GM23338 (cell line): ENCODE measurements at regions not wholly inside any gene's neighbourhood (a gene's known extent, or its start where the extent isn't known, plus 50 kb on each side); places are given as distances from the start of the nearest gene placed in this dataset.

Experiments used
- ATAC-seq: fragments of 200-7000 bp; cut with Tn5 transposase; 3 replicates; pipeline ENCODE4 v1.9.1; 2020
- DNase-seq: peaks from one replicate; pipeline ENCODE4 v3.0.0-alpha.2; 2015; ENCODE audit warnings: low spot score
- H2AFZ ChIP-seq: fragments of 200-600 bp; sonication (generic); 2 replicates; pipeline ENCODE4 v1.8.0; 2016; ENCODE audit warnings: antibody characterized with exemption, mild to moderate bottlenecking, moderate library complexity
- H3F3A ChIP-seq: fragments of 200-600 bp; sonication (generic); replicated peaks from 2 replicates; pipeline ENCODE4 v1.8.0; 2017; ENCODE audit warnings: antibody characterized with exemption, mixed run types, low read depth
- H3K27ac ChIP-seq: fragments of 200-600 bp; sonication (generic); 2 replicates; pipeline ENCODE4 v1.6.1; 2016; ENCODE audit warnings: low read depth
- H3K27me3 ChIP-seq: fragments of 200-600 bp; sonication (generic); 2 replicates; pipeline ENCODE4 v1.8.0; 2016; ENCODE audit warnings: mild to moderate bottlenecking, mixed run types, moderate library complexity; ENCODE audit not compliant: insufficient read depth
- H3K36me3 ChIP-seq: fragments of 200-600 bp; sonication (generic); 2 replicates; pipeline ENCODE4 v1.8.0; 2016; ENCODE audit warnings: mild to moderate bottlenecking; ENCODE audit not compliant: insufficient read depth
- H3K4me1 ChIP-seq: fragments of 200-600 bp; sonication (generic); 2 replicates; pipeline ENCODE4 v1.8.0; 2016; ENCODE audit warnings: mild to moderate bottlenecking, moderate library complexity; ENCODE audit not compliant: insufficient read depth
- H3K4me2 ChIP-seq: fragments of 200-600 bp; sonication (generic); 2 replicates; pipeline ENCODE4 v1.7.1; 2017; ENCODE audit warnings: mixed run types
- H3K4me3 ChIP-seq: fragments of 200-600 bp; sonication (generic); 2 replicates; pipeline ENCODE4 v1.6.1; 2016; ENCODE audit warnings: mixed run types
- H3K79me2 ChIP-seq: fragments of 200-600 bp; sonication (generic); replicated peaks from 2 replicates; pipeline ENCODE4 v1.8.0; 2017; ENCODE audit warnings: mild to moderate bottlenecking; ENCODE audit not compliant: insufficient read depth
- H3K9me2 ChIP-seq: fragments of 200-600 bp; sonication (generic); 2 replicates; pipeline ENCODE4 v1.8.0; 2017; ENCODE audit not compliant: insufficient read depth
- H4K20me1 ChIP-seq: fragments of 200-600 bp; sonication (generic); replicated peaks from 2 replicates; pipeline ENCODE4 v1.8.0; 2017; ENCODE audit warnings: mild to moderate bottlenecking; ENCODE audit not compliant: insufficient read depth
- H3K27ac Mint-ChIP-seq: 2 replicates; pipeline ENCODE4 v1.8.0; 2020; ENCODE audit warnings: inconsistent platforms, mild to moderate bottlenecking, moderate library complexity, mixed read lengths
- H3K27me3 Mint-ChIP-seq: 3 replicates; pipeline ENCODE4 v1.8.0; 2022; ENCODE audit warnings: low read depth, mild to moderate bottlenecking, moderate library complexity, mixed read lengths, inconsistent platforms; ENCODE audit not compliant: insufficient read depth, poor library complexity
- H3K36me3 Mint-ChIP-seq: 3 replicates; pipeline ENCODE4 v1.8.0; 2021; ENCODE audit warnings: low read depth, mild to moderate bottlenecking, inconsistent platforms, moderate library complexity, mixed read lengths
- H3K4me1 Mint-ChIP-seq: 3 replicates; pipeline ENCODE4 v1.8.0; 2020; ENCODE audit warnings: mild to moderate bottlenecking, inconsistent platforms, mixed read lengths
- H3K4me3 Mint-ChIP-seq: 3 replicates; pipeline ENCODE4 v1.8.0; 2021; ENCODE audit warnings: moderate library complexity, mild to moderate bottlenecking, inconsistent platforms, mixed read lengths
- H3K9me3 Mint-ChIP-seq: 3 replicates; pipeline ENCODE4 v1.8.0; 2020; ENCODE audit warnings: moderate library complexity, mild to moderate bottlenecking, inconsistent platforms, mixed read lengths
- EZH2phosphoT487 ChIP-seq: fragments of 200-600 bp; sonication (generic); IDR thresholded peaks from one replicate; pipeline ENCODE4 v1.8.1; 2018; ENCODE audit warnings: antibody characterized with exemption; ENCODE audit not compliant: unreplicated experiment
- NANOG ChIP-seq: IDR thresholded peaks from 2 replicates; pipeline ENCODE4 v1.6.1; 2016; ENCODE audit warnings: antibody characterized with exemption, borderline replicate concordance
- REST ChIP-seq: IDR thresholded peaks from one replicate; pipeline ENCODE4 v1.6.1; 2018; ENCODE audit warnings: antibody characterized with exemption; ENCODE audit not compliant: unreplicated experiment
- STAT1 ChIP-seq: IDR thresholded peaks from one replicate; pipeline ENCODE4 v1.6.1; 2016; ENCODE audit warnings: antibody characterized with exemption; ENCODE audit not compliant: unreplicated experiment
- ZNF114 ChIP-seq: fragments of 250-450 bp; sonication (Bioruptor Pico); IDR thresholded peaks from 2 replicates; pipeline ENCODE4 v1.5.0; 2020; ENCODE audit warnings: mild to moderate bottlenecking, moderate library complexity
- ZNF331 ChIP-seq: fragments of 250-450 bp; sonication (Bioruptor Pico); IDR thresholded peaks from 2 replicates; pipeline ENCODE4 v1.5.0; 2020; ENCODE audit warnings: low read depth, mild to moderate bottlenecking, moderate library complexity
- ZNF462 ChIP-seq: fragments of 250-450 bp; sonication (Bioruptor Pico); IDR thresholded peaks from 2 replicates; pipeline ENCODE4 v1.5.0; 2020; ENCODE audit warnings: mild to moderate bottlenecking, moderate library complexity
- TF ChIP-seq, protein P1 (sequence below), 2 experiments: fragments of 200-600 bp in 1 of 2; sonication (generic) in 1 of 2; conservative IDR thresholded peaks; 2 replicates each; pipeline versions ENCODE4 v1.5.1 to v1.6.1; 2016 to 2017; ENCODE audit warnings: antibody characterized with exemption in 2 of 2, low read depth in 2 of 2, mild to moderate bottlenecking in 2 of 2, moderate library complexity in 1 of 2

DNA sequence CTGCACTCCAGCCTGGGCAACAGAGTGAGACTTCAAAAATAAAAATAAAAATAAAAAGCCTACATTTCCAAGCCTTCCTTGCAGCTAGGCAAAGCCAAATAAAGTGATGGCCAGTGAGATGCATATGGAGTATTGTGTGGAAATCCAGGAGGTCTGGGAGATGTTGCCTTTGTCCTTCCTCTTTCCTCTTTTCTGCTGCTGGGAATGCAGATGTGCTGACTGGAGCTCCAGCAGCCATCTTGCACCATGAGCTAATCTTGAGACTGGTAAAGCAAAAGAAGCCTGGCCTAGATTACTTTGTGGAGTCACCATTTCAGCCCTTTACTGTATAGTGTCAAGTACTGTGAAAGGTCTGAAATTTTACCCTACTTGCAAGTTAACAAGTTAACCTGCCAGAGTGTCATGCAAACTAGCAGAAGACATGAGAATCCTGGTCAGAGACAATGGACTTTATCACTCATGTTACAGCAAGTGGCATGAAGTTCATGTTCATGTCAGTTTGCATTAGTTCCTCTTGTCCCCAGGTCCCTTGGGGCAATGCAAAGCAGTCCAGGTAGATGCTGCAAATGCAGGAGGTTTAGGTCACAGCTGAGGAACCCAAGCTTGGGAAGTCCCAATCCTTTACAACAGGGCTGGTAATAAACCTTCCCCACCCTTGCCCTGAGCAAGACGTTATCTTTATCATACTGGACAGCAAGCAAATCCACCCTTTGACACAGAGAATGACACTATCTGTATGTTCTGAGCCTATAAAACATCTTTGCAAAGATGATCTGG, 103.1 kb downstream of the TLE3 start (continued):
- TF ChIP-seq REST = no peak

DNA sequence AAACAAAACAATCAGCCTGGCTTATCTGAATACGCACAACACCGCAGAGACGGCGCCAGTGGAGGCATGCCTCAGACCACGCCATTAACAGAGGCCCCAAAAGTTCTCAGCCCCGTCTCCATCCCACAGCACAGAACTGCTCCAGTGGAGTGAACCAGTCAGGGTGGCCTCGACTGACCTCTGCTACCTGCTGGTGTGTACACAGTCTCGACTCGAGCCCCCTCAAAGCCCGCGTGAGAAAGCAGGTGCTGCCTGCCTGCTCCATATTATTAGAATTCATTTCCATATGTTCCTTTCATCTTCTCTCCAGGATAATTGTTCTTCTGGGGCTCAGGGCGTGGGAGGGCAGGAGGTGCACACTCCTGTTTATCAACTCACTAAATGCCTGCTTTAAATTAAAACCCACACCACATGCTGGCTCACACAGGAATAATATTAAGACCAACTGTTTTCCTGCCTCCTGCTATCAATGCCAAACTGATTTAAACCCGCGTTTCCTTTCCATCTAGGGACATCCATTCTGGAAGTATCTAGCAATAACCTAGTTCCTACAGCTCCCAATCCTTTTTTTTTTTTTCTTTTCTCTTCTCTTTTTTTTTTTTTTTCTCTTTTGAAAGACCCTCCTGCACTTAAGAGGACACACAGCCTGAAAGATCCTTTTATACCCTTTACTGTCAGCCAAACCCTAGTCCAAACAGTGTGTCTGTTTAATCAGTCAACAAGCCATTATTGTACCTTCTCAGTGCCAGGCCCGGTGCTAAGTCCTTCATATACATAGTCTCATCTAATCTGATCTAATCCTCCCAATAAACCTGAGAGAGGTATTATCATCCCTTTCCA, 101.2 kb downstream of the TLE3 start:
- Histone ChIP-seq H3K27ac (no peak overlapping the region), H3K36me3 (no peaks in the 10 kb centered on the region), H3K9me2 (no peaks in the 10 kb centered on the region), H3K79me2 (no peaks in the 10 kb centered on the region), H3K4me1 (no peaks in the 10 kb centered on the region; the same call in 1 of the 2 replicates), H2AFZ (no peak overlapping the region), H3K27me3 (no peaks in the 10 kb centered on the region), H3K4me2 (no peak overlapping the region), H3F3A (no peaks in the 10 kb centered on the region), H4K20me1 (no peaks in the 10 kb centered on the region; the same call in 1 of the 2 replicates), H3K4me3 (no peak overlapping the region)
- Mint-ChIP-seq H3K27ac (no peak overlapping the region), H3K27me3 (peaks cover 11% of the 10 kb centered on the region), H3K4me3 (no peak overlapping the region), H3K4me1 (peaks cover 4% of the 10 kb centered on the region), H3K36me3 (no peaks in the 10 kb centered on the region; the same call in 2 of the 3 replicates), H3K9me3 (no peaks in the 10 kb centered on the region)
- no peak for DNase-seq
- no peak for TF ChIP-seq ZNF462 (CRISPR knock-in tag)
- no peak for TF ChIP-seq ZNF114 (CRISPR knock-in tag)
- TF ChIP-seq NANOG = no peak
- TF ChIP-seq ZNF331 (CRISPR knock-in tag) = no peak
- TF ChIP-seq, protein P1, sequence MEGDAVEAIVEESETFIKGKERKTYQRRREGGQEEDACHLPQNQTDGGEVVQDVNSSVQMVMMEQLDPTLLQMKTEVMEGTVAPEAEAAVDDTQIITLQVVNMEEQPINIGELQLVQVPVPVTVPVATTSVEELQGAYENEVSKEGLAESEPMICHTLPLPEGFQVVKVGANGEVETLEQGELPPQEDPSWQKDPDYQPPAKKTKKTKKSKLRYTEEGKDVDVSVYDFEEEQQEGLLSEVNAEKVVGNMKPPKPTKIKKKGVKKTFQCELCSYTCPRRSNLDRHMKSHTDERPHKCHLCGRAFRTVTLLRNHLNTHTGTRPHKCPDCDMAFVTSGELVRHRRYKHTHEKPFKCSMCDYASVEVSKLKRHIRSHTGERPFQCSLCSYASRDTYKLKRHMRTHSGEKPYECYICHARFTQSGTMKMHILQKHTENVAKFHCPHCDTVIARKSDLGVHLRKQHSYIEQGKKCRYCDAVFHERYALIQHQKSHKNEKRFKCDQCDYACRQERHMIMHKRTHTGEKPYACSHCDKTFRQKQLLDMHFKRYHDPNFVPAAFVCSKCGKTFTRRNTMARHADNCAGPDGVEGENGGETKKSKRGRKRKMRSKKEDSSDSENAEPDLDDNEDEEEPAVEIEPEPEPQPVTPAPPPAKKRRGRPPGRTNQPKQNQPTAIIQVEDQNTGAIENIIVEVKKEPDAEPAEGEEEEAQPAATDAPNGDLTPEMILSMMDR (conservative IDR thresholded peaks at IDR 0.05; ENCODE audit: low read depth in 2 of 2) = no peak
- TF ChIP-seq EZH2phosphoT487 = no peak
- TF ChIP-seq STAT1 = no peak
- ATAC-seq = no peak
